ENCODE measurements at regions not wholly inside any gene's neighbourhood (a gene's known extent, or its start where the extent isn't known, plus 50 kb on each side); places are given as distances from the start of the nearest gene placed in this dataset.
"Not testable (repeated sequence)": the region's sequence is repeated elsewhere in the genome, so short reads cannot be mapped to it uniquely, and the experiment has no call there.

GRCh38 chr3:159258934-159259333 is 457.1 kb downstream of the MFSD1 start:
- H3K4me3 ChIP-seq (ENCODE audit: low read depth, low read length), result no peak overlapping the region
- TF ChIP-seq CTCF (IDR thresholded peaks at IDR 0.05; ENCODE audit: low read depth, low read length, missing control alignments), result no peak
- no peak for DNase-seq (ENCODE audit: low read depth)

- DNase-seq (ENCODE audit: low read depth), result no peak
- TF ChIP-seq CTCF (IDR thresholded peaks at IDR 0.05; ENCODE audit: low read depth, low read length, missing control alignments), result peak; percentile 50
- H3K4me3 ChIP-seq (ENCODE audit: low read depth, low read length), result no peak overlapping the region
Observed at GRCh38 chr3:159260049-159260662, 458.3 kb downstream of the MFSD1 start.

GRCh38 chr3:159261333-159261732 is 459.5 kb downstream of the MFSD1 start:
- DNase-seq (ENCODE audit: low read depth); H3K4me3 ChIP-seq (ENCODE audit: low read depth, low read length): not testable (repeated sequence)

GRCh38 chr3:159263750-159264553 is 462.1 kb downstream of the MFSD1 start:
- peak; percentile 61 for TF ChIP-seq CTCF (IDR thresholded peaks at IDR 0.05; ENCODE audit: low read depth, low read length, missing control alignments)
- no peak overlapping the region for H3K4me3 ChIP-seq (ENCODE audit: low read depth, low read length)
- no peak for DNase-seq (ENCODE audit: low read depth)

- TF ChIP-seq CTCF (IDR thresholded peaks at IDR 0.05; ENCODE audit: low read depth, low read length, missing control alignments), result no peak
- no peak for DNase-seq (ENCODE audit: low read depth)
- no peak overlapping the region for H3K4me3 ChIP-seq (ENCODE audit: low read depth, low read length)
Observed at GRCh38 chr3:159265705-159266104, 463.9 kb downstream of the MFSD1 start.

- DNase-seq (ENCODE audit: low read depth), result no peak
- H3K4me3 ChIP-seq (ENCODE audit: low read depth, low read length), result no peak overlapping the region
- TF ChIP-seq CTCF (IDR thresholded peaks at IDR 0.05; ENCODE audit: low read depth, low read length, missing control alignments), result peak; percentile 41
Observed at GRCh38 chr3:159266779-159267178, 464.9 kb downstream of the MFSD1 start.

GRCh38 chr3:159271799-159272512 is 470.1 kb downstream of the MFSD1 start:
- no peak for DNase-seq (ENCODE audit: low read depth)
- no peak for TF ChIP-seq CTCF (IDR thresholded peaks at IDR 0.05; ENCODE audit: low read depth, low read length, missing control alignments)
- H3K4me3 ChIP-seq (ENCODE audit: low read depth, low read length), result no peak overlapping the region

Measured in GM12864 (cell line).